Large intestine (tissue), 3 donors: ENCODE measurements at regions not wholly inside any gene's neighbourhood (a gene's known extent, or its start where the extent isn't known, plus 50 kb on each side); places are given as distances from the start of the nearest gene placed in this dataset.
"Not testable (repeated sequence)": the region's sequence is repeated elsewhere in the genome, so short reads cannot be mapped to it uniquely, and the experiment has no call there.

Experiments
- DNase-seq, 2 donors: peaks; one replicate each; pipeline versions ENCODE4 v3.0.0 to v3.0.0-alpha.2; 2013
- H3K27ac ChIP-seq: one replicate; pipeline ENCODE4 v1.5.1; 2013; ENCODE audit warnings: low read length
- H3K27me3 ChIP-seq: 2 replicates; pipeline ENCODE4 v1.6.1; 2013; ENCODE audit warnings: low read length; ENCODE audit not compliant: control insufficient read depth, insufficient read depth
- H3K36me3 ChIP-seq: 2 replicates; pipeline ENCODE4 v1.6.1; 2013; ENCODE audit warnings: low read length; ENCODE audit not compliant: control insufficient read depth, insufficient read depth
- H3K4me1 ChIP-seq: one replicate; pipeline ENCODE4 v1.6.1; 2013; ENCODE audit warnings: low read length; ENCODE audit not compliant: control insufficient read depth, insufficient read depth
- H3K4me3 ChIP-seq: one replicate; pipeline ENCODE4 v1.5.1; 2013; ENCODE audit warnings: low read length
- H3K9me3 ChIP-seq: one replicate; pipeline ENCODE4 v1.6.1; 2013; ENCODE audit warnings: mild to moderate bottlenecking, low read depth, low read length, moderate library complexity; ENCODE audit not compliant: control insufficient read depth
- WGBS: methylation state at CpG from one replicate; pipeline ENCODE4 v1.1.5; 2013; ENCODE audit warnings: low lambda C conversion rate; ENCODE audit not compliant: insufficient coverage; 5-methylcytosine and 5-hydroxymethylcytosine counted together

DNA sequence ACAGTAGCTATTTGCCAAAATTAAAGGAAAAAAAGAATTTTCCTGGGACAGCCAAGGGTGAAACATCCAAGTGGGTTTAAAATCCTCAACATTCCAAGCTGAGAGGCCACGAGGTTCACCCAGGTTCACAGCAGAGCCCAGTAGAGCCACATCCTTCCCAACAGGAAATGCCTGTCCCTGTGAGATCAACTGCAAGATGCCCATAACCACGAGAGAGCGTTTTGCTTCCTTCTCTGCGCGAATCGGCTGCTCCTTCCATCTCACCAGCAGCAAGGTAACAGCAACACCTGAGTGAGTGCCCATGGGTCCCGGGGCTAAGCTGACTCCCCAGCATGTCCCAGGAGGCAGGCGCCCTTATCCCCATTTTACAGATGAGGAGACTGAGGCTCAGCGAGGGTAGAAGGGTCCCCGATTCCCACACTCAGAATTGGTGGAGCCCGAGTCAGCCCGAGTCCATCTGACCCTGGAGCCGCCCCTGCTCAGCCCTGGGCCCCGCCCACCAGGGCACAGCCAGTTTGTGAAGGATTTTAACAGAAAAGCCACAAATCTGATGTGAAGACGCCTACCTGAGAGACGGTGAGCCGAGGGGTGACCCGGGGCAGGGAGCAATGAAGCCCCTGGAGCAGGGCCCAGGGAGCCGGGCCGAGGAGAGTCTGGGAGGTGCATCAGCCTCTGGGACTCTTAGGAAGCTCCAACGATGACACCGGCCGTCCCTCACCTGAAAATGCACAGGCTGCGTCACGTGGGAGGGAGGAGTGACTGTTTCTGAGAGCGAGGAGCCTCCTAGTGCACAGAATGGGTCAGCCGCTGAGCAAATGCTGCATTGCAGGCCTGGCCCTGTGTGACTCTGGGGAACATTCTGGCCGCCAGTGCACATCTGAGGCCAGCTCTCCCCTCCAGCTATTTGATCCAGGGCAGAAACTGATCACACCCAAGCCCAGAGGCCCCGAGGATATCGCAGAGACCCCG, 236.9 kb upstream of the SFSWAP start:
- WGBS = no CpG with 5 or more reads among the region's 31 CpGs
- Histone ChIP-seq H3K27me3 (peaks cover 7% of the 10 kb centered on the region), H3K9me3 (no peaks in the 10 kb centered on the region), H3K4me3 (no peak overlapping the region), H3K4me1 (no peaks in the 10 kb centered on the region), H3K27ac (no peak overlapping the region), H3K36me3 (no peaks in the 10 kb centered on the region)
- no peak for DNase-seq

DNA sequence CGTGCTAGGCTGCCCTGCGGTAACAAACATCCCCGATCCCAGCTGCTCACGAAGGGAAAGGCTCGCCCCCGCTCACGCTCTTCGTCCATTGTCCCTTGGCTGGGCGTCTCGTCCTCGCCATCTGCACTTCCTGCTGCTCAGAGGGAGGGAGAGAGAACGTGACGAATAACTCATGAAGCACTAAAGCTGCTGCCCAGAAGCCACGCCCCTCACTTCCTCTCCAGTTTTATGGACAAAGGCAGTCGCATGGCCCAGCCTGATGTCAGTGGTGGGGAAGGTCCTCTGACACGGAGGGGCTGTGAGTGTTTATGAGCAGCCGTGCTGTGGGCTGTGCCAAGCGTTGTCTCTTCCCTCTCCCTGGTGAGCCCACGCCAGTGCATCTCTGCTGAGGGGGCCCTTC, 235.9 kb upstream of the SFSWAP start:
- not testable (repeated sequence) for DNase-seq, H3K4me3 ChIP-seq, H3K9me3 ChIP-seq, H3K27me3 ChIP-seq, H3K4me1 ChIP-seq, H3K27ac ChIP-seq, H3K36me3 ChIP-seq
- no CpG with 5 or more reads among the region's 19 CpGs for WGBS

DNA sequence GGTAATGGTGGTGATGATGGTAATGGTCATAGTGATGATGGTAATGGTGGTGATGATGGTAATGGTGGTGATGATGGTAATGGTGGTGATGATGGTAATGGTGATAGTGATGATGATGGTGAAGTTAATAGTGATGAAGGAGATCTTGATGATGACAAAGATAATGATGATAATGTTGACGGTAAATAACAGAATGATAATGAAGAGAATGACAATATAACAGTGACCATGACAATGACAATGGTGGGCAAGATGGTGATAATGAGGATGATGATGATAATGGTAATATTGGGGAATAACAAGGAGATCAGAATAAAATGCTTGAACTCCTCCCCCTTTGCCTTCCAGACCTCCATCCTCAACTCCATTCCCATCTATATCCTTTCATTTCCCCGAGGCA, 233.3 kb upstream of the SFSWAP start:
- H3K4me3 ChIP-seq = no peak overlapping the region
- no peak for DNase-seq
- no peaks in the 10 kb centered on the region for H3K9me3 ChIP-seq
- peaks cover 2% of the 10 kb centered on the region for H3K27me3 ChIP-seq
- H3K4me1 ChIP-seq = no peaks in the 10 kb centered on the region
- 100% methylated on average over 1 of the region's 2 CpGs for WGBS
- H3K27ac ChIP-seq = no peak overlapping the region
- no peaks in the 10 kb centered on the region for H3K36me3 ChIP-seq

DNA sequence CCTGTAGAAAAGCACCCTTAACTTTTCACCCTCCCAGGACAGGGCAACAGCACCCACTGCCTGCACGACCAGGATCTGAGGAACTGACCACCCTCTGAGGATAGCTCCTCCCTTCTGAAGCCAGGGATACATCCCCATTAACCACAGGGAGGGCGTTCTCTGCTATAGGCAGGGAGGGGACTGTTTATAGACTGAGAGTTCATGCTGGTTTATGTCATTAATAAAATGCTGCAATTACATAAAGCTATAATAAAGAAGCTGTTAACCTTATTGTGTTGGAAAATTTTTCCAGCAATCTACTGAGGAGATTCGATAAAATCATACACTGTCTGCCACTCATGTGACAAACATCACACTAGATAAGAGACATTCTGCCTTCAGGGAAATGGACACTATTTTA, 232.4 kb upstream of the SFSWAP start:
- Histone ChIP-seq H3K9me3 (no peaks in the 10 kb centered on the region), H3K4me3 (no peak overlapping the region), H3K4me1 (no peaks in the 10 kb centered on the region), H3K27me3 (peaks cover 1% of the 10 kb centered on the region), H3K36me3 (no peaks in the 10 kb centered on the region), H3K27ac (no peak overlapping the region)
- DNase-seq = no peak
- 100% methylated on average over 1 of the region's 3 CpGs for WGBS

DNA sequence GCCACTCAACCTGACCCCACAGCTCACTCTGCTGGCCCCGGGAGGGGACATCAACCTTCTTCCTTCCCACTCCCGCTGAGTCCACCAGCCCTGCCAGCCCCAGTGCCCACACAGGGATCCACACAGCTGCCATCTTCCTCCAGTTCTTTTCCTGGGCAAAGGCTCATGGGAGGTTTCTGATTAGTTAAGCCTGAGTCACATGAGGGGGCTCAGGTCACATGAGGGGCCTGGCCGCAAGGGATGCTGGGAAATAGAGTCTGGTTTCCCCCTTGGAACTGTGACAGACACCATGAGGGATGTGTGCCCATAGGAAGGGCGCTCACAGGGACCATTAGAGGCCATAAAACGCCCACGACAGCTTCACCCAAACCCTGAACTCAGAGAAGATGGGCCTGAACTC, 228.7 kb upstream of the SFSWAP start:
- H3K9me3 ChIP-seq = no peaks in the 10 kb centered on the region
- no peaks in the 10 kb centered on the region for H3K36me3 ChIP-seq
- H3K27me3 ChIP-seq = no peaks in the 10 kb centered on the region
- H3K27ac ChIP-seq = no peak overlapping the region
- no CpG with 5 or more reads among the region's 6 CpGs for WGBS
- H3K4me3 ChIP-seq = no peak overlapping the region
- no peaks in the 10 kb centered on the region for H3K4me1 ChIP-seq
- no peak for DNase-seq

DNA sequence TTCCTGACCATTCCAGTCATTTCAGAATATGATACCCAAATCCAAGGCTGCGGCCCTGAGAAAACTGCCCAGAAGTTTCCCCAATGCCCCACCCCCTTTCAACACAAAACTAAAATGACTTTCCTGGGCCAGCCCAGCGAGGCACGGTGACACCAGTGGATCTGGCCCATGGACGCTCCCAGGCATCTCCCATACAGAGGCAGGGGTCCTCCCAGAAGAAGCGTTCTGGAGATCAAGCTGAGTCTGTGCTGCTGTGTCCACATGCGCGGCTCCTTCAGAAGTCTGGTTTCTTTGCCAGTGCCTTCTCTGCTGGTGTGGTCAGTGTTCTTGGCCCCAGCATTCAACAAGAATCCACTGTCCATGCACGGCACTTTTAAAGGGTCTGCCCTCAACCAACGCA, 228.2 kb upstream of the SFSWAP start:
- H3K27me3 ChIP-seq = no peaks in the 10 kb centered on the region
- H3K9me3 ChIP-seq = no peaks in the 10 kb centered on the region
- no peaks in the 10 kb centered on the region for H3K4me1 ChIP-seq
- no CpG with 5 or more reads among the region's 9 CpGs for WGBS
- no peak overlapping the region for H3K4me3 ChIP-seq
- H3K27ac ChIP-seq = no peak overlapping the region
- no peak for DNase-seq
- no peaks in the 10 kb centered on the region for H3K36me3 ChIP-seq

DNA sequence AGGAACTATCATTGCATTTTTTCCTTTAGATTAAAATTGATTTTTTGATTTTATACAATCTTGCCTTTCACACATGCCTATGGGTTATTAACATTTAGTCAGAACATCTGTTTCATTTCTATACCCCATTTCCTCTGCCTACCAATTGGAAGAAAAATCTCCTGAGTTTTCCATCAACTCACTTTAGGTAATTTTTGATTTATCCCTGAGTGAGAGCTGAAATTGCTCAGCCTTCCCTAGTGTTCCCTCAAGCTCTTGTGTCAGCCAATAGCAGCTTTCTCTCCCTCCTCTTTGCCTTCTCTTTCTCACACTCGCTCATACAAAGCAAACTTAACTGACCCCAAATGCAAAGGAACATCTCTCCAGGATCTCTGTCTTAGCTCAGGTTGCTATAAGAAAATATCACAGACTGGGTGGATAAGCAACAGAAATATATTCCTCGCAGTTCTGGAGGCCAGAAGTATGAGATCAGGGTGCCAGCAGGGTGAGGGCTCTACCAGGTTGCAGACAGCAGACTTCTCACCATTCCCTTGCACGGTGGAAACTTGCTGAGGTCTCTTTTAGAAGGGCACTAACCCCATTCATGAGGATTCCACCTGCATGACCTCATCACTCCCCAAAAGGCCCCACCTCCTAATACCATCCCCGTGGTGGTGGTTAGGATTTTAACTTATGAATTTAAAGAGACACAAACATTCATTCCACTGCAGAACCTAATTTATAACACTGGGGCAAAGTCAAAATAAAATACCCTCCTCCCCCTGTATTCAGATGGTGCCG, 224.2 kb upstream of the SFSWAP start:
- WGBS = no CpG with 5 or more reads among the region's 5 CpGs

DNA sequence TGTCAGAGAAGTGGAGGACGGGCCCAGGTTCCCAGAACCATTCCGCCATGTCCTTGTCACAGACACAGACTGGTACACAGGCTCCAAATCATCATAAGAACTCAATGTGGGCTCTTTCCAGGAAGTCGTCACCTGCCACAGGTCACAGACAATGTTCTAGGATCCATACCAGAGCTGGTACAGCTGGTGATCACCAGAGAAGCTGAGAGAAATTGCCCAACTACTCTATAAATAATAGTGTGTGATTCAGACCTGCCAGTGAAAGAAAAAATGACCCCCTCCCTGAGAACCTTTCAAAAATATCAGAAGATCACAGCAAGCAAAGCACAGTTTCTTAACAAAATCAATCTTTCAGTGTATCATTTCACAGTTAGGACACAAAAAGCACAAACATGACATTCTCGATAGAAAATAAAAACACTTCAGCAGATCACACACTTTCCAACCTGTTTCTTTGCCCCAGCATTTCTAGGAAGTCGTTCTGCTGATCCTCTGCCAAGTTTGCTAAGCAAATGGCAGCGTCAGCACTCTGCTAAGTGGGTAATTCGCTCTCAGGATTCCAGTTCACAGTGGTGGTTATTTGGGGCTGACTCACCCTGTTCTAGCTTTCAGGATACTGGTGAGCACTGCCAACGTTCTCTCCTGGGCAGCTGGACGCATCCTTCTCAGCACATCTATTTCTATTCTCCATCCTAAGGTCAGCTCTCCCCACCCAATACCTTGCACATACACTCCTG, 223.3 kb upstream of the SFSWAP start:
- no peaks in the 10 kb centered on the region for H3K27me3 ChIP-seq
- H3K9me3 ChIP-seq = no peaks in the 10 kb centered on the region
- no peaks in the 10 kb centered on the region for H3K4me1 ChIP-seq
- no peak overlapping the region for H3K27ac ChIP-seq
- no peaks in the 10 kb centered on the region for H3K36me3 ChIP-seq
- H3K4me3 ChIP-seq = no peak overlapping the region
- WGBS = 100% methylated on average over 1 of the region's 9 CpGs
- DNase-seq = no peak

More for the DNA sequence above, 224.2 kb upstream of the SFSWAP start:
- no peak for DNase-seq
- H3K9me3 ChIP-seq = no peaks in the 10 kb centered on the region
- no peaks in the 10 kb centered on the region for H3K4me1 ChIP-seq
- H3K36me3 ChIP-seq = no peaks in the 10 kb centered on the region
- H3K4me3 ChIP-seq = no peak overlapping the region
- H3K27me3 ChIP-seq = no peaks in the 10 kb centered on the region
- H3K27ac ChIP-seq = no peak overlapping the region

DNA sequence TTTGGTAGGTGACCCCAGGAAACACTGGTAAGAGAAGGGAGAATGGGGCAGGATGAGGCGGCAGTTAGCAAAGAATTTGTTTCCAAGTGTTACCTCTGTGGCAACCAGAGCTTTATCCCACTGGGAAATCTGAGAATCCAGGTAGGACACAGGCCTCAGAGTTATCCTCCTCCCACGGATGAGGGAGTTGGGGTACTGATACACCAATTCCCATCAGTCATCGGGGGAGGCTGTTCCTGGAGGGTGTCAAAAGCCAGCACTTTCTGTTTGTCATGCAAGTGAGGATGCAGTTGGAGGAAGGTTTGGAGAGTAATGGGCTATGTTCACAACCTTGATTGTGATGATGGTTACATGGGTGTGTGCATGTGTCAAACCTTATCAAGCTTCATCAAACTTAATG, 221.2 kb upstream of the SFSWAP start:
- WGBS = no CpG with 5 or more reads among the region's 3 CpGs
- H3K4me1 ChIP-seq = no peaks in the 10 kb centered on the region
- no peak overlapping the region for H3K27ac ChIP-seq
- no peak overlapping the region for H3K4me3 ChIP-seq
- DNase-seq = no peak
- H3K36me3 ChIP-seq = no peaks in the 10 kb centered on the region
- no peaks in the 10 kb centered on the region for H3K27me3 ChIP-seq
- H3K9me3 ChIP-seq = peaks cover 4% of the 10 kb centered on the region

DNA sequence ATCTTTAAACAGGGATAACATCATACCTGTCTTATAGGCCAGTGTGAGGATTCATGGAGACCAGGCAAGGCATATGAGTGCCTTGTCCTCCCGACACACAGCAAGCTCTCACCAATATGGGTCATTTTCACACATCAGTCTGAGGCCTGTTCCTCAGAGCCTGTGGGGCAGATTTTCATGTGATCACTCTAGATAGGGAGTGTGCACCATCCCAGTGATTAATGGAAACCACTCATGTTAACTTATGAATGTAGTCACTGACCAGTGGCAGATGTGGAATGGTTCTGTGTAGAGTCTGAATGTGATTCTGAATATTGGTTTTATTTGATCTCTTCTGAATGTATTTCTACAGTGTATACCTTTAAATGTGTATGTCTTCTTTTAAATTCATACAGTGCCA, 219.7 kb upstream of the SFSWAP start:
- H3K4me1 ChIP-seq = no peaks in the 10 kb centered on the region
- H3K27ac ChIP-seq = no peak overlapping the region
- no peaks in the 10 kb centered on the region for H3K36me3 ChIP-seq
- DNase-seq = no peak
- H3K27me3 ChIP-seq = no peaks in the 10 kb centered on the region
- H3K4me3 ChIP-seq = no peak overlapping the region
- no CpG with 5 or more reads among the region's 1 CpG for WGBS
- H3K9me3 ChIP-seq = peaks cover 4% of the 10 kb centered on the region
